ENCODE measurements at regions not wholly inside any gene's neighbourhood (a gene's known extent, or its start where the extent isn't known, plus 50 kb on each side); places are given as distances from the start of the nearest gene placed in this dataset.
A peak's percentile ranks its signal among the peaks of the same experiment; 100 is the strongest.

DNA sequence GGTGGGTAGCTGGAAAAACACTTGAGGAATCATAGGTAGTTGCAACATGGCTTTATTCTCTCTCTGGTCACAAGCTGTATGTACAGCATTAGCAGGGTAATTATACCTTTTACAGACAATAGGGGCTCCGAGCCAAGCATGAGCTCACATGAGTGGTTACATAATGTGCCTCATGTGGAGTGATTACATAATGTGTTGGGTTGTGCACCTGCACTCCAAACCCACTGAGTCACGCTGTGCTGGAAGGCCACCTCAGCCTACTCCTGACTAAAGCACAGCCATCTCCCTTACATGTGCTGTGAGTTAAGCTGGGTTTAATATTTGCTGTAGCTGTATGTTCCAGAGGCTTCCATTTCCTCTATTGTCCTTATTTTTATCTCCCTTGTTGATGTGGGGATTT, 348.7 kb upstream of the SEMA3C start:
- ChIA-PET POLR2A (no interaction called here), CTCF (no interaction called here)
- TF ChIP-seq ZNF394 (tag by site-specific recombination; IDR thresholded peaks at IDR 0.05; ENCODE audit: borderline replicate concordance) (peak; percentile 18; the same call in 1 of the 2 replicates), ZNF610 (tag by site-specific recombination; IDR thresholded peaks at IDR 0.05; ENCODE audit: borderline replicate concordance) (0 out of 2 replicates have a peak, but pooled peaks have one; percentile 29), RBAK (tag by site-specific recombination; IDR thresholded peaks at IDR 0.05) (peak; percentile 74; the same call in 1 of the 2 replicates), SP7 (tag by site-specific recombination; IDR thresholded peaks at IDR 0.05) (peak; percentile 71), ZNF76 (tag by site-specific recombination; IDR thresholded peaks at IDR 0.05; ENCODE audit: borderline replicate concordance, low read depth) (no peak), ZNF548 (tag by site-specific recombination; IDR thresholded peaks at IDR 0.05) (no peak), ZNF133 (tag by site-specific recombination; IDR thresholded peaks at IDR 0.05) (no peak), SCRT2 (tag by site-specific recombination; IDR thresholded peaks at IDR 0.05) (no peak), HOXA7 (CRISPR knock-in tag; IDR thresholded peaks at IDR 0.05; ENCODE audit: borderline replicate concordance) (no peak), ZNF558 (tag by site-specific recombination; IDR thresholded peaks at IDR 0.05) (0 out of 2 replicates have a peak, but pooled peaks have one; percentile 21), ZNF184 (tag by site-specific recombination; IDR thresholded peaks at IDR 0.05) (no peak), ZNF585B (tag by site-specific recombination; IDR thresholded peaks at IDR 0.05) (peak; percentile 13; the same call in 1 of the 2 replicates), ZNF473 (tag by site-specific recombination; IDR thresholded peaks at IDR 0.05) (no peak), KLF8 (tag by site-specific recombination; IDR thresholded peaks at IDR 0.05) (peak; percentile 58; the same call in 1 of the 2 replicates), SP2 (tag by site-specific recombination; IDR thresholded peaks at IDR 0.05) (no peak), ZNF549 (tag by site-specific recombination; IDR thresholded peaks at IDR 0.05) (0 out of 2 replicates have a peak, but pooled peaks have one; percentile 25), ZNF146 (tag by site-specific recombination; IDR thresholded peaks at IDR 0.05) (no peak)
- TF ChIP-seq, protein P1, sequence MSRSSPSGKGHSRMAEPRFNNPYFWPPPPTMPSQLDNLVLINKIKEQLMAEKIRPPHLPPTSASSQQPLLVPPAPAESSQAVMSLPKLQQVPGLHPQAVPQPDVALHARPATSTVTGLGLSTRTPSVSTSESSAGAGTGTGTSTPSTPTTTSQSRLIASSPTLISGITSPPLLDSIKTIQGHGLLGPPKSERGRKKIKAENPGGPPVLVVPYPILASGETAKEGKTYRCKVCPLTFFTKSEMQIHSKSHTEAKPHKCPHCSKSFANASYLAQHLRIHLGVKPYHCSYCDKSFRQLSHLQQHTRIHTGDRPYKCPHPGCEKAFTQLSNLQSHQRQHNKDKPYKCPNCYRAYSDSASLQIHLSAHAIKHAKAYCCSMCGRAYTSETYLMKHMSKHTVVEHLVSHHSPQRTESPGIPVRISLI (tag by site-specific recombination; IDR thresholded peaks at IDR 0.05), result no peak
- TF ChIP-seq, protein P2, sequence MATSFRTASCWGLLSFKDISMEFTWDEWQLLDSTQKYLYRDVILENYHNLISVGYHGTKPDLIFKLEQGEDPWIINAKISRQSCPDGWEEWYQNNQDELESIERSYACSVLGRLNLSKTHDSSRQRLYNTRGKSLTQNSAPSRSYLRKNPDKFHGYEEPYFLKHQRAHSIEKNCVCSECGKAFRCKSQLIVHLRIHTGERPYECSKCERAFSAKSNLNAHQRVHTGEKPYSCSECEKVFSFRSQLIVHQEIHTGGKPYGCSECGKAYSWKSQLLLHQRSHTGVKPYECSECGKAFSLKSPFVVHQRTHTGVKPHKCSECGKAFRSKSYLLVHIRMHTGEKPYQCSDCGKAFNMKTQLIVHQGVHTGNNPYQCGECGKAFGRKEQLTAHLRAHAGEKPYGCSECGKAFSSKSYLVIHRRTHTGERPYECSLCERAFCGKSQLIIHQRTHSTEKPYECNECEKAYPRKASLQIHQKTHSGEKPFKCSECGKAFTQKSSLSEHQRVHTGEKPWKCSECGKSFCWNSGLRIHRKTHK (tag by site-specific recombination; IDR thresholded peaks at IDR 0.05), result 0 out of 2 replicates have a peak, but pooled peaks have one; percentile 27
- TF ChIP-seq, protein P3, sequence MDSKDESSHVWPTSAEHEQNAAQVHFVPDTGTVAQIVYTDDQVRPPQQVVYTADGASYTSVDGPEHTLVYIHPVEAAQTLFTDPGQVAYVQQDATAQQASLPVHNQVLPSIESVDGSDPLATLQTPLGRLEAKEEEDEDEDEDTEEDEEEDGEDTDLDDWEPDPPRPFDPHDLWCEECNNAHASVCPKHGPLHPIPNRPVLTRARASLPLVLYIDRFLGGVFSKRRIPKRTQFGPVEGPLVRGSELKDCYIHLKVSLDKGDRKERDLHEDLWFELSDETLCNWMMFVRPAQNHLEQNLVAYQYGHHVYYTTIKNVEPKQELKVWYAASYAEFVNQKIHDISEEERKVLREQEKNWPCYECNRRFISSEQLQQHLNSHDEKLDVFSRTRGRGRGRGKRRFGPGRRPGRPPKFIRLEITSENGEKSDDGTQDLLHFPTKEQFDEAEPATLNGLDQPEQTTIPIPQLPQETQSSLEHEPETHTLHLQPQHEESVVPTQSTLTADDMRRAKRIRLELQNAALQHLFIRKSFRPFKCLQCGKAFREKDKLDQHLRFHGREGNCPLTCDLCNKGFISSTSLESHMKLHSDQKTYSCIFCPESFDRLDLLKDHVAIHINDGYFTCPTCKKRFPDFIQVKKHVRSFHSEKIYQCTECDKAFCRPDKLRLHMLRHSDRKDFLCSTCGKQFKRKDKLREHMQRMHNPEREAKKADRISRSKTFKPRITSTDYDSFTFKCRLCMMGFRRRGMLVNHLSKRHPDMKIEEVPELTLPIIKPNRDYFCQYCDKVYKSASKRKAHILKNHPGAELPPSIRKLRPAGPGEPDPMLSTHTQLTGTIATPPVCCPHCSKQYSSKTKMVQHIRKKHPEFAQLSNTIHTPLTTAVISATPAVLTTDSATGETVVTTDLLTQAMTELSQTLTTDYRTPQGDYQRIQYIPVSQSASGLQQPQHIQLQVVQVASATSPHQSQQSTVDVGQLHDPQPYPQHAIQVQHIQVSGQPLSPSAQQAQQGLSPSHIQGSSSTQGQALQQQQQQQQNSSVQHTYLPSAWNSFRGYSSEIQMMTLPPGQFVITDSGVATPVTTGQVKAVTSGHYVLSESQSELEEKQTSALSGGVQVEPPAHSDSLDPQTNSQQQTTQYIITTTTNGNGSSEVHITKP (tag by site-specific recombination; IDR thresholded peaks at IDR 0.05), result no peak

DNA sequence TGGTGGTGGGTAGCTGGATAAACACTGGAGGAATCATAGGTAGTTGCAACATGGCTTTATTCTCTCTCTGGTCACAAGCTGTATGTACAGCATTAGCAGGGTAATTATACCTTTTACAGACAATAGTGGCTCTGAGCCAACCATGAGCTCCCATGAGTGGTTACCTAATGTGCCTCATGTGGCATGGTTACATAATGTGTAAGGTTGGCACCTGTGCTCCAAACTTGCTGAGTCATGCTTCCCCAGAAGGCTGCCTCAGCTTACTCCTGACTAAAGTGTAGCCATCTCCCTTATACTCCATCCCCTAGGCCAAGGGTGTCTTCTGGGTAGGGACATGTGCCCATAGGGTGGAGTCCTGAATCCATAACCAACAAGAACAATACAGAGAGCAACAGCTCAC, 345.3 kb upstream of the SEMA3C start:
- H3K4me1 ChIP-seq (ENCODE audit: control insufficient read depth, insufficient read depth, low read length), result no peaks in the 10 kb centered on the region
- H3K4me3 ChIP-seq (ENCODE audit: low read depth, low read length), result no peak overlapping the region
- CTCF ChIA-PET, result no interaction called here
- TF ChIP-seq ZSCAN30 (tag by site-specific recombination; IDR thresholded peaks at IDR 0.05) (no peak), ZNF585B (tag by site-specific recombination; IDR thresholded peaks at IDR 0.05) (peak; percentile 23; the same call in 1 of the 2 replicates)
- no peak overlapping the region for H3K27ac ChIP-seq (ENCODE audit: extremely low read depth, low read depth, low read length)
- POLR2A ChIA-PET, result no interaction called here
- H3K36me3 ChIP-seq (ENCODE audit: control insufficient read depth in 2 of 2, insufficient read depth in 1 of 2, low read length in 2 of 2), result no peaks in the 10 kb centered on the region
- H3K9me3 ChIP-seq (ENCODE audit: control insufficient read depth, insufficient read depth, low read depth, low read length), result no peaks in the 10 kb centered on the region

More for the DNA sequence above, 348.7 kb upstream of the SEMA3C start:
- Histone ChIP-seq H3K4me3 (ENCODE audit: low read depth, low read length) (no peak overlapping the region), H3K4me1 (ENCODE audit: control insufficient read depth, insufficient read depth, low read length) (no peaks in the 10 kb centered on the region), H3K36me3 (ENCODE audit: control insufficient read depth in 2 of 2, insufficient read depth in 1 of 2, low read length in 2 of 2) (no peaks in the 10 kb centered on the region), H3K9me3 (ENCODE audit: control insufficient read depth, insufficient read depth, low read depth, low read length) (no peaks in the 10 kb centered on the region), H3K27ac (ENCODE audit: extremely low read depth, low read depth, low read length) (no peak overlapping the region)
